HG03439 (cell line): ENCODE measurements at regions not wholly inside any gene's neighbourhood (a gene's known extent, or its start where the extent isn't known, plus 50 kb on each side); places are given as distances from the start of the nearest gene placed in this dataset.

Experiments used
- ATAC-seq: cut with Tn5 transposase; IDR thresholded peaks from one replicate; pipeline ENCODE4 v1.9.1; 2021; ENCODE audit warnings: mild to moderate bottlenecking, moderate library complexity; ENCODE audit not compliant: unreplicated experiment

DNA sequence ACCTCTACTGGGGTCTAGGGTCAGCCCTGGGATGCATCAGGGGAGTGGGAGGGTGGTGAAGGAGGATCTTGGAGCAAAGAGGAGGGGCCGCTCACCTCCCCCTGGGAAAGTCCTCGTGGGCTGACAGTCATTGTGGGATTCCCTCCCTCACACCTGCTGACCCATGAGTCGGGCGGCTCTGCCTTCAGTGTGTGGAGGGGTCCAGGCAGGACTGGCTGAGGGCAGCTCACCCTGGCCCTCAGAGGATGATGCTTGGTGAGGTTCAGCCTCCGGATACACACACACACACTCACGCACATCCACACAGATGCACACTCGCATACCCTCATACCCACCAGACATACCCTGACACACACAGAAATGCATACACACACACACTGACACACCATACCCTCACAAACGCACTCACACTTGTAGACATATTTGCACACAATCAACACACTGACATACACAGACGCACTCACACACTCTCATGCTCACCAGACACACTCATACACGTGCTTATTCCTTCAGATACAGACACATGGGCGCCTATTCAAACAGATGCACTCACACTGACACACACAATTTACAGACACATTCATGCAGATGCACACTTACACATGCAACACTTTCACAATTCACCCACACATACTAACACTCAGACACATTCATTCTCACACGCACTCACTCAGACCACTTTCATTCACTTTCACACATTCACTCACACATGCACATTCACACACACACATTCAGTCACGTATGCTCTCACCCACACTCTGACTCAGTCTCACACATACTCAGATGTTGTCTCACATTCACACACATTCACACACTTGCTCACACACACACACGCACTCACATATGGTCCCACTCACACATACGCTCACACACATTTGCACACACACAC, 105.1 kb upstream of the RPL38 start:
- no peak for ATAC-seq

DNA sequence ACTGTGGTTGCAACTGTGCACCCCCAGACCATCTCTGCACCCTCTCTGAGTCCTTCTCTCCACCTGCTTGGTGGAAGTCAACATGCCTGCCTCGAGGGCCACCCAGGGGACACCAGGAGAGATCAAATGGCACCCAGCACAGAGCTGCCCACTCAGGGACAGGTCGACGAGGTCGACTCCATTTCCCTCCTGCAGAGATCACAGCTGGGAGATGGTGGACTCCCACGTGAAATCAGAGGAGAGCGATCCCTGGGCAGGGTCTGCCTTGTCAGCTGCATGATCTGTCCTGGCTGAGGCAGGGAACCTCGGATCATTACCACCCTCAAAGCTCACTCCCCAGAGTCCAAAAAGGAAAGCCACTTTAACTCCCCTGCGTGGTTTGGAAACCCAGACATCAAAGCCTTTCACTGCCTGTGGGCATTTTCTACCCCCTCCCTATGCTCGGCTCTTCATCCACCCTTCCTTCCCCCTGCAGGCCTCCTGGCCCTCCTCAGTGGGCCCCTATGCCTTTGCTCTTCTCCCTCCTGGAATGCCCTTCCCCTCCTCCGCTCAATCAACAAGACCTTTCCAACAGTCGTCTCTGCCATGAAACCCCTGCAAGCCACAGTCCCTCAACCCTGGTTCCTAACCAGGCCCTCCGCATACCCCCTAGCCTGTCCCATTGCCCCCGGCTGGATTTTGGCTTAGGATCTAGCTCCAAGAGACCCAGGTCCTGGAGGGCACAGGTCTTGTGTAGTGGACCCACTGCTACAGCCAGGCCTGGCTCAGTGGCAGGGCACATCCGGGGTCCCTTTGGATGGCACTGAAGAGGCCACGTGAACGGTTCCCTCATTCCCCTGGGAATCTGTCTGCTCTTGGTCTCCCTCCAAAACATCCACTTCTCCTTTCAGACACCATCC, 103.8 kb upstream of the RPL38 start:
- no peak for ATAC-seq

GRCh38 chr17:74104921-74105320, 98.6 kb upstream of the RPL38 start:
- no peak for ATAC-seq

DNA sequence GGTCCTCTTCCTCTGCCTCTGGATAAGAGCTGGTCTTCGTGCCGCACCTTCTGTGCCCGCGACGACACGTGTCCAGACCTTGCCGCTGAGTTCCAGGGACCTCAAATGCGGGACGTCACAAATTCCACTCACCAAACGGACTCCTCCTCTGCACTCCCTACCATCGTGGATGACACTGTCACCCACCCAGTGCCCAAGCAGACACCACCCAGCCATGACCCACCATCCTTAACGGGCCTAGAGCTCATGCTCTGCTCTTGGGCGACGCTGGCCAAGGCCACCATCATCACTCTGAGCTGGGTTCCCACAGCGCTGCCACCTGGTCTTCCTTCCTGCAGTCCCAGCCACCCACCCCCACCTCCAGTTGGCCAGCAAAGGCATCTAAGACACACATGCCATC, 96.4 kb upstream of the RPL38 start:
- no peak for ATAC-seq

DNA sequence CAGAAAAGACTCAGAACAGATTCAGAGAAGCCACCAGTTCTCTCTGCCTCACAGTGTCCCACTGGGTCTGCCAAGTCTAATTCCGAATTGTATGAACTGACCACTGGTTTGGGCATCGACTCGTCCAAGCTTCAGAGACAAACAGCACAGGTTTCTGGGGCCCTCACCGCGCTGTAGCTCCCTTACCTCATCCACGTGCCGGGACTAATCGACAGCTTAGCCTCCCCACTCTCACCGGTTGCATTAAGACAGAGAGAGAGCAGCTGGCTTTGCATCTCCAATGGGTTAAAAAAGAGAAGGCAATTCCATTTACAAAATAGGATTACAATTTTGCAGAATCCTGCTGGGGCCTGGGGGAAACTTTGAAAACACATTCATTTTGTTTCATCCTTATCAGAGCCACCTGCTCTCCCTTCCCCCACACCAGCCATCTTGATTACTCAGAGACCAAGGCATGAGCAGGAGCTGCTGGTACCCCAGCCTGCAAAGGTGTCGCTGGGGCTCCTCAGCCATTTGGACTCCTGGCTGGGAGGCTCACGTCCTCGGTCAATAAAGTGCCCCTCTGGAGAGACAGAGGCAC, 95.3 kb upstream of the RPL38 start:
- ATAC-seq = no peak

DNA sequence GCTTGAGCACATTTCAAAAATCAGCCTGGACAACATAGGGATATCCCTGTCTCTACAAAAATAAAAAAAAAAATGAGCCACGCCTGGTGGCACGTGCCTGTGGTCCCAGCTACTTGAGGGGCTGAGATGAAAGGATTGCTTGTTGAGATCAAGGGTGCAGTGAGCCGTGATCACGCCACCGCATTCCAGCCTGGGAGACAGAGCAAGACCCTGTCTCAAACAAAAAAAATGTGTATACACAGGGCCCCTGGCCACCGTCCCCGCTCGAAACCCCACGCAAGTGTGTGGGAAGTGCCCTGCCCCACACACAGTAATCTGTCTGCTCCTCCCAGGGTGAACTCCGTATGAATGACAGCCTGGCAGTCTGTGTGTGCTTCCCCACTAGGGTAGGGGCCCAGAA, 93.0 kb upstream of the RPL38 start:
- no peak for ATAC-seq

DNA sequence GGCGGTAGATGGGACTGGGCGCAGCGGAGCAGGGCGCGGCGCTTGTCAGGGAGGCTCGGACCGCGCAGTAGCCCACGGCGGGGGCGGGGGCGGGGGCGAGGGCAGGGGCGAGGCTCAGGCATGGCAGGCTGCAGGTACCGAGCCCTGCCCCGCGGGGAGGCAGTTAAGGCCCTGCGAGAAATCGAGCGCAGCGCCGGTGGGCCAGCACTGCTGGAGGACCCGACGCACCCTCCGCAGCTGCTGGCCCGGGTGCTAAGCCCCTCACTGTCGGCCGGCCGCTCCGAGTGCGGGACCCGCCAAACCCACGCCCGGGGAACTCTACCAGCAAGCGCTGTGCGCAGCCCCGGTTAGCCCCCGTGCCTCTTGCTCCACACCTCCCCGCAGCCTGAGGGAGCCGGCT, 90.2 kb upstream of the RPL38 start:
- ATAC-seq = no peak

- no peak for ATAC-seq
Observed at GRCh38 chr17:74113952-74114351, 89.5 kb upstream of the RPL38 start.

- ATAC-seq = no peak
Observed at GRCh38 chr17:74114881-74115470, 88.5 kb upstream of the RPL38 start.

- ATAC-seq = no peak
Observed at GRCh38 chr17:74115586-74115985, 87.9 kb upstream of the RPL38 start.

GRCh38 chr17:74116087-74116717, 87.3 kb upstream of the RPL38 start:
- ATAC-seq = no peak

GRCh38 chr17:74117087-74117698, 86.3 kb upstream of the RPL38 start:
- no peak for ATAC-seq

- ATAC-seq = no peak
Observed at GRCh38 chr17:74117999-74118421, 85.5 kb upstream of the RPL38 start.

GRCh38 chr17:74118504-74118903, 85.0 kb upstream of the RPL38 start:
- no peak for ATAC-seq

DNA sequence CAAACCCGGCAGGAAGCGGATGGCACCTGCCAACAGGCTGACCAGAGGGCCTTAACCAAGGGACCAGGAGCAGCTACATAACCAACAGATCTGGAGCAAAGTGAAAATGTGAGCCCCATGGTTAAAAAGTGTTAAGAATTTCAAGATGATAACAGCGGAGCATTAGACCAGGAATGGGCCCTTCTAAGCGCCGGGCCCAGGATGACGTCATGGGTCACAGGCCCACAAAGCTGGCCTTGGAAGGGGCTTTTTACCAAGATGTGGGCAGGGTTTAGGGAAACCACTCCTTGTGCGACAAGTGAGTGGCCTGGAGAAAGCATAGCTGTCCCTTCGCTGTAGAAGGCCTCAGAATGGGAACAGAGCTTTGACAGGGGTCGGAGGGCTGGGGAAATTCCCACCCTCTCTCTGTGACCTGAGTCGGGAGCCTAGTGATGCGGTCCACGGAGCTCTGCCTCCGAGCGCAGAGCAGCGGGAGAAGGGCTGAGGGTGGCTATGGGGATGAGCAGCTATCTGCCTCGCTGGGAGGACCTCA, 84.4 kb upstream of the RPL38 start:
- ATAC-seq = no peak

- no peak for ATAC-seq
Observed at GRCh38 chr17:74119965-74120364, 83.5 kb upstream of the RPL38 start.

- ATAC-seq = no peak
Observed at GRCh38 chr17:74123350-74123749, 80.1 kb upstream of the RPL38 start.

GRCh38 chr17:74123866-74124444, 79.5 kb upstream of the RPL38 start:
- ATAC-seq = no peak

GRCh38 chr17:74125156-74125555, 78.3 kb upstream of the RPL38 start:
- no peak for ATAC-seq
